ENCODE measurements at regions not wholly inside any gene's neighbourhood (a gene's known extent, or its start where the extent isn't known, plus 50 kb on each side); places are given as distances from the start of the nearest gene placed in this dataset.
"Not testable (repeated sequence)": the region's sequence is repeated elsewhere in the genome, so short reads cannot be mapped to it uniquely, and the experiment has no call there.

GRCh38 chr11:134973801-134974200 lies 561.8 kb upstream of the B3GAT1 start:
- TF ChIP-seq CTCF (IDR thresholded peaks at IDR 0.05) = no peak
- Histone ChIP-seq H3K4me2 (ENCODE audit: low read length) (no peak overlapping the region), H3K9me3 (ENCODE audit: control insufficient read depth, low read length) (no peaks in the 10 kb centered on the region), H3K9ac (no peak overlapping the region), H3K36me3 (ENCODE audit: control insufficient read depth, insufficient read depth, low read length) (no peaks in the 10 kb centered on the region), H3K27ac (no peak overlapping the region), H3K4me1 (no peaks in the 10 kb centered on the region), H3K4me3 (ENCODE audit: low read depth, low read length) (no peak overlapping the region), H3K27me3 (ENCODE audit: control insufficient read depth, insufficient read depth, low read length) (no peaks in the 10 kb centered on the region), H2AFZ (no peak overlapping the region), H3K79me2 (no peaks in the 10 kb centered on the region)

GRCh38 chr11:134971381-134971780 lies 559.3 kb upstream of the B3GAT1 start:
- Histone ChIP-seq H3K4me3 (ENCODE audit: low read depth, low read length) (no peak overlapping the region), H3K9me3 (ENCODE audit: control insufficient read depth, low read length) (no peaks in the 10 kb centered on the region), H2AFZ (no peak overlapping the region), H3K4me2 (ENCODE audit: low read length) (no peak overlapping the region), H3K9ac (no peak overlapping the region), H3K4me1 (no peaks in the 10 kb centered on the region), H3K27ac (no peak overlapping the region), H3K27me3 (ENCODE audit: control insufficient read depth, insufficient read depth, low read length) (no peaks in the 10 kb centered on the region), H3K79me2 (no peaks in the 10 kb centered on the region), H3K36me3 (ENCODE audit: control insufficient read depth, insufficient read depth, low read length) (no peaks in the 10 kb centered on the region)
- no peak for TF ChIP-seq CTCF (IDR thresholded peaks at IDR 0.05)

GRCh38 chr11:134967746-134968145 lies 555.7 kb upstream of the B3GAT1 start:
- H3K9me3 ChIP-seq (ENCODE audit: control insufficient read depth, low read length) = no peaks in the 10 kb centered on the region
- H3K79me2 ChIP-seq = no peaks in the 10 kb centered on the region
- no peak overlapping the region for H3K27ac ChIP-seq
- H3K36me3 ChIP-seq (ENCODE audit: control insufficient read depth, insufficient read depth, low read length) = no peaks in the 10 kb centered on the region
- no peak for TF ChIP-seq CTCF (IDR thresholded peaks at IDR 0.05)
- no peak overlapping the region for H3K4me2 ChIP-seq (ENCODE audit: low read length)
- no peaks in the 10 kb centered on the region for H3K4me1 ChIP-seq
- H3K27me3 ChIP-seq (ENCODE audit: control insufficient read depth, insufficient read depth, low read length) = no peaks in the 10 kb centered on the region
- no peak overlapping the region for H2AFZ ChIP-seq
- no peak overlapping the region for H3K4me3 ChIP-seq (ENCODE audit: low read depth, low read length)
- H3K9ac ChIP-seq = no peak overlapping the region

GRCh38 chr11:134961386-134961785 lies 549.3 kb upstream of the B3GAT1 start:
- not testable (repeated sequence) for H3K27me3 ChIP-seq (ENCODE audit: control insufficient read depth, insufficient read depth, low read length); H3K4me3 ChIP-seq (ENCODE audit: low read depth, low read length); H3K27ac ChIP-seq; H3K79me2 ChIP-seq; H3K4me2 ChIP-seq (ENCODE audit: low read length); H3K9me3 ChIP-seq (ENCODE audit: control insufficient read depth, low read length); H3K4me1 ChIP-seq; H2AFZ ChIP-seq; H3K9ac ChIP-seq; H3K36me3 ChIP-seq (ENCODE audit: control insufficient read depth, insufficient read depth, low read length)

GRCh38 chr11:134958870-134959269 lies 546.8 kb upstream of the B3GAT1 start:
- H3K9ac ChIP-seq = no peak overlapping the region
- no peak for TF ChIP-seq CTCF (IDR thresholded peaks at IDR 0.05)
- H3K4me1 ChIP-seq = no peaks in the 10 kb centered on the region
- H2AFZ ChIP-seq = no peak overlapping the region
- H3K27ac ChIP-seq = no peak overlapping the region
- no peaks in the 10 kb centered on the region for H3K27me3 ChIP-seq (ENCODE audit: control insufficient read depth, insufficient read depth, low read length)
- H3K4me3 ChIP-seq (ENCODE audit: low read depth, low read length) = no peak overlapping the region
- H3K36me3 ChIP-seq (ENCODE audit: control insufficient read depth, insufficient read depth, low read length) = no peaks in the 10 kb centered on the region
- H3K9me3 ChIP-seq (ENCODE audit: control insufficient read depth, low read length) = no peaks in the 10 kb centered on the region
- no peak overlapping the region for H3K4me2 ChIP-seq (ENCODE audit: low read length)
- no peaks in the 10 kb centered on the region for H3K79me2 ChIP-seq

Data from parathyroid adenoma (tissue), 2 donors.